HG02840 (cell line): ENCODE measurements at regions not wholly inside any gene's neighbourhood (a gene's known extent, or its start where the extent isn't known, plus 50 kb on each side); places are given as distances from the start of the nearest gene placed in this dataset.

Source experiments
- ATAC-seq: cut with Tn5 transposase; IDR thresholded peaks from one replicate; pipeline ENCODE4 v1.9.1; 2021; ENCODE audit warnings: mild to moderate bottlenecking, moderate library complexity, moderate number of reproducible peaks; ENCODE audit not compliant: unreplicated experiment, low FRiP score

DNA sequence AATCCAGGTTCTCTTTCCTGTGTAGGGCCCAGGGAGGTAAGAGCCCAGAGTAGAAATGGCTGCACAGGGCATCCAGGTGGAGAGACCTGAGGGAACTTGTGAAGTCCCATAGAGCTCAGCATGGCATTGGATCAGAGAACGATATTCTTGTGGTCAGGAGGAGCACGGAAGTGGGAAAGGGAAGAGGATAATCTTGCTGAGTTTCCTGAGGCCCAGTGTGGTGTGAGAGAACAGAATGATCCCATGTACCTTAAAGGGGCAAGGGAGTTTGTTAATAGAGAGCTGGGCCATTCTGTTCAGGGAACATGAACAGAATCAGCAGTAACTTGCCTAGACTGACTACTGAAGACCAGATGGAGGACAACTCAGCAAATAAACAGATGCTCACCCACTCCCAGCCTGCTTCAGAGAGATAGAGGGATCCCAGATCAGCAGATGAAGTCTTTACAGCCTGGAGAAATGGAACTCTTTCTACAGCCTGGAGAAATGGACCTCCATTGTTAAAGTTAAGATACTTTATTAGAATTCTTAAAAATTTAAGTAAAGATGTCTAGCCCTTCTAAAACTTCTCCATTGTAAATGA, 119.7 kb upstream of the ELL2 start:
- no peak for ATAC-seq

DNA sequence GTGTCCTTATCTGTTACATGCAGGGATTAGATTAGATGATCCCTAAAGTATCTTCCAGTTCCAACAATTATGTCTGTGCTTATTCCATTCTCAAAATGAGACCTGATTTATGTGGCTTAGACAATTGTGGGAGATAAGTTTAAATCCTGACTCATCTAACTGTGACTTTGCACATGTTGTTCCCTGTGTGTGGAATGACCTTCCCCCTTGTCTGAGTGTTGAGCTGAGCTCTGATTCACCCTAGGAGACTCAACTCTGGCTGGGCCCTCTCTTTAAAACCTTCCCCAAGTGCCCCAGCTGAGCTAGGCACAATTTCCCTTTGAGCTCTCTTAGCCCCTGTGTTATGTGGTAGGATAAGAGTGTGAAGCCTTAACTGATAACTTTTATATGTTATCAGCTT, 118.9 kb upstream of the ELL2 start:
- ATAC-seq, result no peak

DNA sequence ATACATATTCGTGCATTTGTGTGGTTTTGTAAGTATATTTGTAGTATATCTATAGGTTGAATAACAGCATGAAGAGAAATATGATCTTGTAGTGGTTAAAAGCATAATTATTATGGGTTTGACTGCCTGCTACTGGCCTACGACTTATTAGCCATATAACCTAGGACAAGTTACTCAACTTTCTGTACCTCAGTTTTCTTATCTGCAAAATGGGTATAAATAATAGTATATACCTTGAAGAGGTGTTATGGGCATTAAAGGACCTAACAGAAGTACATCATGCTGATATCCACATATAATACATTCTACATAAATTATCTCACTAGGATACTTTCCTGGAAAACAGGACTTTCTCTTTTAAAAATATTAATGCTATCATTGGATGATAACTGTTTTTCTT, 118.3 kb upstream of the ELL2 start:
- ATAC-seq, result no peak

DNA sequence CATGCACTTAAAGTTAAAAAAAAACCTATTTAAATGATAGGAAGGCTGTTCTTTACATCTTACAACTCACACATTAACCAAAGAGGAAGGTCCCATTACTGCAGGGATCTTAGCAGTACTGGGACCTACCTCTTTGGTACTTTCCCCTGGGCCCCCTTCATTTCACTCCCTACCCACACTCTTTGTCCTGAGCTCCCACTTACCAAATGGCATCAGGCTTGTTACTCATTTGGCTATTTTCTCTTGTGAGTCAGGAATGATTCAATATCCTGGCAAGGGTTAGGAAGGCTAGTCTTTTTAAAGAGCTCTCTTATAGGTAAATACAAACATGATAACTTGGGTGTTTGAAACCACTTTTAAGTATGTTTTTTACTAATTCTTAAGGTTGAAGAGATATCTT, 117.4 kb upstream of the ELL2 start:
- ATAC-seq, result no peak

DNA sequence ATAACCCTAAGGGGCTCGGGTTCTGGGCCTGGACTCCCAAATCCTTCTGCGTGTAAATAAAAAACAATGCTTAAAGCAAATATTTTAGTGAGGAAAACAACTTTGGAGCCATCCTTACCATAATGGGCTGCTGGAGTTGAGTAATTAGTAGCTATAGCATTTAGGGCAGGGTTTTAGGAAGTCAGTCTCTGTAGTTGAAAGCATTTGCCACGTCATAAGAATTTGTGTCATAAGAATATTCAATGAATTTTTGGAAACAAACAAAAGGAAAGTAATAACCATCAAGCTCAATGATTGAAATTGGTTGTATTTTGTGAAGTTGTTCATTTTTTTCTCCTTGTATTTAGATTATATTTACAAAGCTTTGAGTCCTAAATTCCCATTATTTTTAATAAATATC, 114.8 kb upstream of the ELL2 start:
- no peak for ATAC-seq

DNA sequence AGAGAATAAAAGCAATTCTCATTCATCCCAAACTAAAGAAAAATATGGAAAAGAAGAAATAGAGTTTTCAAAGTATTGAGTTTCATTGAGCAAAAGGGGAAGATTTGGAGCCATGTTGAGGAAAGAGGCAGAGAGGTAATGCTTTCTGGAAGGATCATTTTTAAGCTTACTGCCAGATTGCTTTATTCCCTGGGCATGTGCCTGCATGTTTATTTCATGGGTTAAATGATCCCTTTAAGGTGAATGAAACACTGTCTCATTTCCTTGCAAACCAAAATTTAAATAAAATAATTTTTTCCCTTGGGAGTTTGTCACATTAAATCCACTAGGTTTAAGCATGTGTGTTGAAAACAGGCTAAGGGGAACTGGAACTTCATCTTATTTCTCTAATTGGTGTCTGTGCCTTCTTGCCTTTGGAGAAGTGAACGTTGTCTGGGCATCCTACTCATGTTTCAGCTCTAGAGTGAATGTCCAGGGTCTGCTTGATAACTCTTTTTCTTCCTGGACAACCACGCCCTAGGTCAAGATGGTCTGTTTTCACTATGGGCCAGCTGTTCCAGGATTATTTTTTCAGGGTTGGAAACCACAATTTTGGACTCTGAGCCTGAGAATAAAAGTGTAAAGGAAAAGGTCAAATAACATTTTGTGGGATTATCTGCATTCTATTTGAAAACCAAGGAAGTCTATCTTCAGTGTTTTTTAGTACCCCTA, 114.1 kb upstream of the ELL2 start:
- ATAC-seq, result no peak

DNA sequence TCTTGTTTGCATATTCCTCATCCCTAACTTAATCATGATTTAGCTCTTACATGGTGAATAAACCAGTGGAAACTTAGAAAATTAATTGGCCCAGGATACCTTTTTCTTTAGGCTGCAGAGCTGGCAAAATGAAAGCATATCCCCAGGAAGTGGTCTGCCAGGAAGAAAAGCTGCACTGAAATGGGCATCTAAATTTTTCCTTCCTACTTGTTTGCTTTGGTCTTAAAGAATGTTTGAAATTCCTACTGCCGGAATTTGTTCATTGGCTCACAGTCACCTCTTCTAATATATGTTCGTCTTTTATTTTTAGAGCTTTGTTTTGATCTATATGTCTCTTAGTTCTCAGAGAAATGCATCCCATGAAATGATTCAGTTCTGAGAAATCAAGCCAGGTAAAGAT, 113.2 kb upstream of the ELL2 start:
- ATAC-seq, result no peak

DNA sequence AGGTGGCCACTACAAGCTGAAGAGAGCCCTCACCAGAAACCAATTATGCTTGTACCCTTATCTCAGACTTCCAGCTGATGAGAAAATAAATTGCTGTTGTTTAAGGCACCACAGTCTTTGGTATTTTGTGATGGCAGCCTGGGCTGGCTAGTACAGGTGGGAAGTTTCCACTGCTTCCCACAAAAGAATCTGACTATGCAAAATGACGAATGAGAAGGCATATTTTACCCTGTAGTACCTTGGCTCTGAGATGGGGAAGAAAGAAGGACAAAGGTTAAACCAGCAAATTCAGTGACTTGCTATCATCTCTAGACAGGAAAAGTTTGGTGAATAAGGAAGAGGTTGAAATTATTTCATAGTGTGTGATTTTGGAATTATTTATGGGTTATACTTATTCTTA, 112.8 kb upstream of the ELL2 start:
- no peak for ATAC-seq

DNA sequence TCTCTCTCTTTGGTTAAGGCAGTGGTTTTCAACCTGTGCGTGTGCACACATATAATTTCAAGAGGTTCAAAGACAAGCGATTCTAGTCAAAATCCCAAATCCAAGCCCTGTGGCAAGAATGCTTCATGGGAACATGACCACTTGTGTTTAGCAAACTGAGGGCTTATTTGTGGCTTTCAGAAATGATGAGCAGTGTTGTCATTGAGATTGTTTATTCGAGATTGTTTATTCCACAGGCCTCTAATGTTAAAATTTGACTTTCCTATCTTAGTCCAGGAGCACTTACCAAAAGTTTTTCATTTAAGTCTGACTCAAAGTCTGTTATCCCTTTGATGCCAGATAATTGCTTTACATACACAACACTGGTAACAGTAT, 111.1 kb upstream of the ELL2 start:
- ATAC-seq, result no peak

DNA sequence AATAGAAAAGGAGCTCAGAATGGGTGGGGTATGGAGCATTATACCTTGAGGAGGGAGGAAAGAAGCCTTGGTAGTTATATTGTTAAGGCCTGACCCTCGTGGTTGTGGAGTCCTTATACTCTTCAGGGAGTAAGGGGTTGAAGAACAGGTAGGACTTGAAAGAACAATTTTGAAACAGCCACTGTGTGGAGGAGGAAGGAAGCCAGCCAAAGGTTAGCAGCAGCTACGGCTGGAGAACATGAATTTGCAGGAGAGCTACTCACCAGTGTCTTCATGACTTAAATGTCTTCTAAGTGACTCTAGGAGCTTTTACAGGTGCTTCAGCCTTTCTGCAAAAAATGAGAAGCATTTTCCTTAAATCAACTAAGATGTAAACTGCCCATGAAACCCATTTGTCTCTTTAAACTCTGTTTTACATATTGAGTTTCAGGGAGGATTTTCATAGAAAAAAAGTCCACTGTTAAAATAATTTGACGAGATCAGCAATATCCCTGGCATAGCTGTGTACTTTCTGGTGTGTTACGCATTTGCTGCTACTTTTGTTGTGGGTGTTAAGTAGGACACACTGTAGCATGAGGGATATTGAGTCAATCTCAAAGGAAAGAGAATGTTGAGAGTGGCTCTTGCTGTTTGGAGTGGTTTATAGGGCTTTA, 110.6 kb upstream of the ELL2 start:
- ATAC-seq, result no peak

DNA sequence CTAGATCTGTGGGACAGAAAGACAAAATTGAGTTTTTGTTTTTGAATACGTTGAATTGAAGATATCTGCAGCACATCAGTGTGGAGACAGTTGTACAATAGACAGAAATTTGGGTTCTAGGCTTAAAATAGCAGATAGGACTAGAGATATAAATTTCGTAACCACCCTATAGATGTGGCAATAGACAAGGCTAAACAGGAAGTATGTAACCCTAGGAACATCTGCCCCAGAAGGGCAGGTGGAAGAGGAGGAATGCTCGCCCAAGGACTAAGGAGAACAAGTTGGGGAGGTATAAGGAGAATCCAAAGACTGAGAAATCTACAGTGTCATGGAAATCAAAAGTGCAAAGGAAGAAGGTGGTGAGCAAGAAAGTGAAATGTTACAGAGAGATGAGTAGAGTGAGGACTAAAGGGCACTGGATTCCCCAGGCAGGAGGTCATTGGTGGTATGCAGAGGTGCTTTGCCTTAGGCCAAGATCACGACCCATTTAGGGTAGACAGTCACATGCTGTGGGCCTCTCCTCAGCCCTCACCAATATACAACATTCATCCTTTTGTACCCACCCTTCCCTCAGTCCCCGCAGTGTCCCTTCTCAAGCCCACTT, 109.1 kb upstream of the ELL2 start:
- no peak for ATAC-seq

DNA sequence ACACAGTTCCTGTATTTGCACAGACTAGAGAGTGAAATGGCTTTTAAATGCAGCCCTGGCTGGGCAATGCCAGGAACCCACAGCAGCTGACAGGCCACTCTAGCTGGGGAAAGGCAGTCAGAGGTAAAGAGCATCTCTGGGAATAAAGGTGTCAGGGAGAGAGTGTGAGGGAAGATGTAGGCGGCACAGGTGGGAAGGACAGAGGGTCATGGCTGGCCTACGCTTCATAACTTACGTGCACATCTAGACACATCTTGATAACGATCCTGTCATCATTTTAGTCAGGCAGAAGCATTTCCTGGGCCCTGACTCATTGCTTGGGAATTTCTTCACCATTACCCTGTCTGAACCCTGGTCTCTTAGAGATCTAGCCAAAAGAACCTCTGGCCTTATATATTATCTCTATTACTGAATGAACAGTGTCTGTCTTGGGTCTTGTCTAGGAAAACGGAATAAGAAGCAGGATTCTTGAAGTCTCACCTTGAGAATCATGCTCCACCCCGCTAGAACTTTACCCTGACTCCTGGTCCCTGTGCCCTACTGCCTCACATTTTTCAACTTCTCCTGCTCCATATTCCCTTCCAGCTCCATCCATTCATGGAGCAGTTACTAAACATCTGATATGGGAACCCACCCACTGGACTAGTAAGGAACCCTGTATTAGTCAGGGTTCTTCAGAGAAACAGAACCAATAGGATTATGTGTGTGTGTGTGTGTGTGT, 106.4 kb upstream of the ELL2 start:
- ATAC-seq, result no peak

DNA sequence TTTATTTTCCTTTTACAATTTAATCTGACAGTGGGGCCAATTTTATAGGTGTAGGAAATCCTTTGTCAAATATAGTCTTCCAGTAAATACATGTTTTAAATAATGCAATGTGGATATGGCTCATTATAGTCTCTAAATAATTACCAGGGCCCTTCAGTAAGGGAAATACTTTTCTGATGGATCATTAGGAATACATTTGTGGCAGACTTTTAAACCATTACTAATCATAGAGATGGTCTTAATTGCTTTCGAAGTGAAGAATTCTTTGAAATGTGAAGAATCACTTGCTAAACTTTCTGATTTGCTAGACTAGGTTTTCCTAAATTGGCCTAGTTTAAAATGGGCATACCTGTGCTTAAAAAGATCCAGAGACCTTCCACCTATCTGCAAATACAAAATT, 105.6 kb upstream of the ELL2 start:
- ATAC-seq, result no peak

DNA sequence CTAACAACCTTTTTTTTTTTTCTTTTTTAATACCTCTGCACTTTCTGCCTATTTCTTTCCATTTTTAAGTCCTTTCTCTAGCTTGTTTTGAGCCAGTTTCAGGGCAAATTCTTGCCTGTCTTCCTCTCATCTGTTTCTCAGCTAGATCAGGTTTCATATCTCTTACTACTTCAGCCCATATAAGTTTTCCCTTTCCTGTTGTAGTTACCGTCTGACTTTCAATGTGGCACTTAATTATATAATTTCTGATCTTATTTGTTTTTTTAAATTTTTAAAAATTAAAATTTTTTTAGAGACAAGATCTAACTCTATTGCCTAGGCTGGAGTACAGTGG, 104.7 kb upstream of the ELL2 start:
- no peak for ATAC-seq

DNA sequence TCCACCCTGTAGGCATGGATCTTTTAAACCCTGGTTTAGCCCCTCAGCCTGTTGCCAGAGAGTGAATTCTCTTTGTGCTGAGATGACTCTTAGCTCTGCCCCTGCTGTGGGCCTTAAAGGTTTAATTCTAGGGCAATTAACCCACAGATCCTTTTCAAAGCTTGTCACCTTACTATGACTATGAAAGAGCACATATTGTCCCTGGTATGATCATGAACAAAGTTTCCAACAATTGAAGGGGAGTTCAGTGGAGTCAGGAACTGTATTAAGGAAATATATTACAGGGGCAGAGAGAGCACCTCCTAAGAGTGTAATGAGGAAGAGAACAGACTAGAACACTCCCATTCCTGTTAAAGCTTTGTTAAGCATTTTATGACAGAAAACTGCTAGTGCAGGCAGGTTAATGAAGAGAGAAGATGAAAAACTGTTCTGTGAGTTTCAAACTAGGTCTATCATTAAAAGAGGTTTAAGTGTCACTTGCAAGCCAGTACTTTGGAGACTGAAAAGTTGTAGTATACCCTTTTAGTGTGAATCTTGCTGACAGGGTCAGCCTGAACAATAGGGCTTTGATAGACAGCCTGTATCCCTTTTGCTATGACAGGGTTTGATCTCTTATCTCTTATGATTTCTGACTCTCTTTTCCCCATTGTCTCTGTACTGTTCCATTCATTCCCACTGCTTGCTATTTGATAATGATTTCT, 104.2 kb upstream of the ELL2 start:
- no peak for ATAC-seq

DNA sequence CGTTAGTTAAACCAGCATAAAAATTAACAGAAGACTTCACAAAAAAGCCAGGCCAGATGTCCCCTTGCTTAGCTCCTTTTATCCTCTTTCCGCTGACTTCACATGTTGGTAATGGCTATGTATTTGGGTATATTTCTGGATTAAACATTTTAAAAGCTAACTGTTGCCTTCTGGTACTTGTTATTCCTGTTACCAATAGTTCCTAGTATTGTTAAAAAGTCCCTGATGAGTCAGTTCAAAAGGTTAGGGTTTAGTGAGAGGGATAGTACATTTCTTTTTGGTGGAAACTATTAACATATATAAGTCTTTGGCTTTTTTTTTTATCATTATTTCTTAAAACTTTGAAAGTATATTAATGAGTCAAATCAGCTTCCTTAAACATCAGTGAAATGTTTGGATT, 103.2 kb upstream of the ELL2 start:
- ATAC-seq, result no peak

DNA sequence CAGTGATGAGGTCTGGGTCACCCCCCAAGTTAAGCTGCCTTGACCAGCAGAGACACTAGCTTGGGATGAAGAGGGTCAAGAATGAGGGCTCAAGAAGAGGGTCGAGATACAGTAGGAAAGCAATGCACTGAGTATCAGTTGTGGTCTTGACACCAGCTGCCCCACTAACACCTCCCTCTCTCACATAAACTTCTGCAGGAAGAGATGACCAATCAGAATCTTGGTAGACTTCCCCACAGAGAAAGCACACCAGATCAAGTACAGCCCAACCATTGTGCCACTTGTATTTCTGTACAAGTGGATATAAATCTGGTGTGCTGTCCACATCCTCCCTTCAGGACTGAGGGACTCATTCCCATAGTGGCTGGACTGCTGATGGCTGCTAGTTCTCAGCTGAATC, 101.2 kb upstream of the ELL2 start:
- ATAC-seq, result no peak

DNA sequence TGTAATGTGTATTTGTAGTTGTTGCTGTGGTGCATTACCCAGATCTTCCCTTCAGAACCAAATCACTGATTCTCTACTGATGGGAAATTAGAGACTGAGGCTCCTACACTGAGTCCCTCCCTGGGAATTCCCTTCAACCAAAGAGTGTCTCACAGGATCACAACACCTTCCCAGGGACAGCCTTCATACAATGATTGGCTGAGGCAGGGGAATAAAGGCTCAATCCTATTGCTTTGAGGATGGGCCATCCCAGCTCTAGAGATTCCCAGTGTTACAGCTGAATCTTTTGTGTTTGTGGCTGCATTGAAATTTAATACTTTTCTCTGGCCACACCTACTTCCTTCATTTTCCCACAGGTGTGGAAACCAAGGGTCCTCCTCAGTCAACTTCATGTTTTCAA, 96.4 kb upstream of the ELL2 start:
- ATAC-seq, result no peak

DNA sequence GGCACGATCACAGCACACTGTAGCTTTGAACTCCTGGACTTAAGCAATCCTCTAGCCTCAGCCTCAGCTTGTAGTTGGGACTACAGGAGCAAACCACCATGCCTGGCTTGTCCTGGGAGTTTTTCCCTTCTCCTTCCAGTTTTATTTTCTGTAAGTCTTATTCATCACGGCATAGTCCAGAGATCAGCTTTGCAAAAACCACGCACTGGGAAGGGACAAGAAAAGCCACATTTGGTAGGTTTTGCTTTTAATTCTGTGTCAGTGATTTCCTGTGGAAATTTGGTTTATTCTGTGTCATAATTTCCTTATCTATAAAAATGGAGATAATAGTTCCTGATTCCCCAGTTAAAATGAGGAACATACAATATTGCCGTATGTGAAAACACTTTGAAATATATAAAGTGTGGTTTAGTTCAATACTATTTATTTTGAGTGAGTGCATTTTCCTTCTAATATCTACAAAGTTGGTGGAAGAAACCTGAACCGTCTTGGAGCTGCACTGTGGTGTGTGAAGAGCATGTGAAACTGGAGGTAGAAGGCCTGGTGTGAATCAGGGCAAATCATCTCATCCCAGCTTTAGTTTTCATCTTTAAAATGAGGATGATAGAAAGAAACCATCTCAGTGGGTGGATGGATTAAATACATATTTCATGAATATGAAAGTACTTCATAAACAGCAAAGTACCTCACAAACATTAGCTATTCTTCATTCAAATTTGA, 92.8 kb upstream of the ELL2 start:
- no peak for ATAC-seq

DNA sequence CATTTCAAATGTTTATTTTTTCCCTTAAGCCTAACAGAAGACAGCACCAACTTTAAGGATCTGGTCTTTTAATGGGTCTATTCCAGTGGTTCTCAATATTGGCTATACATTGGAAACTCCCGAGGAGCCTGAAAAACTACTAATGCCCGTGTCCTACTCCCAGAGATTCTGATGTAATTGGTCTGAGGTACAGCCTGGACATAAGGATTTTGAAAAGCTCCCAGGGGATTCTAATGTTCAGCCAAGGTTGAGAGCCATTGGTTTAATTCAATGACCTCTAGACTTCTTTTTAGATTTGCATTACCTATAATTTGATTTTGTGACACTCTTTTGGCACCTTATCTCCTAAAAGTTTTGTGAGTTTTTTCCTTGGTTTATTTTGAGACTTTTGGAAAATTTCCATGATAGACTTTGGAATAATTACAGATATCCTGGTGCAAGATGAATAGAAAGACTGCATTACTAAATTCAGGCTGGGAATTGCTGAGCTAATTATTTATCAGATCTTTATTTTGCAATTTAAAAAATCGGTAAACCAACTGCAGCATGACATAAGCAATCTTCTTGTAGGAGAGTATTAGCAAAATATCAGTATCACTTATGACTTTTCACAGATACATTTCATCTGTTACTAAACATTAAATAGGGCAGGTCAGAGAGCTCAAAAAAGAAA, 91.5 kb upstream of the ELL2 start:
- no peak for ATAC-seq
